Astrocyte (in vitro differentiated cells and primary cell): ENCODE measurements at regions not wholly inside any gene's neighbourhood (a gene's known extent, or its start where the extent isn't known, plus 50 kb on each side); places are given as distances from the start of the nearest gene placed in this dataset.

Experiments used
- EZH2 ChIP-seq: IDR thresholded peaks from 2 replicates; pipeline ENCODE4 v1.6.1; 2012; ENCODE audit warnings: mild to moderate bottlenecking, low read length, inconsistent platforms; ENCODE audit not compliant: insufficient read depth
- TF ChIP-seq, protein P1 (sequence below): IDR thresholded peaks from 2 replicates; pipeline ENCODE4 v1.5.1; 2011; ENCODE audit warnings: low read depth, mild to moderate bottlenecking, inconsistent platforms, low read length, moderate library complexity; ENCODE audit not compliant: insufficient read depth

DNA sequence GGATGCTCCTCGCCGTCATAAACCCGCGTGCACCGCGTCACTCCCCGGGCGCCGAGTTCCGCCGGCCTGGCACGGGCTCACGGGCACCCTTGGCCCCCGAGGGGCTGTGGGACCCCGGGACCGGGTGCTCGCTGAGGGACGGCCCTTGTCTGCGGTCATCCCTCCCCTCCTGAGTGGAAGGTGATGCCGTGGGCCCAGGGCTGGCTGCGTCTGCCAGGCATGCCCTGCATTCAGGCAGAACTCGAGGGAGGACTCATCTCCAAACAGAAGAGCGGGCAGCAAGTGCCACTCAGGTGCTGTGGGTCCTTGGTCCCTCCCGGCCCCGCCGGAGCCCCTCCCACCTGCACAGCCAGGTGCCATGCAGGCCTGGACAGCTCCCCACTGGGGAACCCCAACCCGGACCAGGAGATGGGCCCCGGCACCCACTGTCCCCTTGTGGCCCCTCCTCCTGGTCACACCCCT, 61.3 kb downstream of the UNCX start:
- TF ChIP-seq, protein P1, sequence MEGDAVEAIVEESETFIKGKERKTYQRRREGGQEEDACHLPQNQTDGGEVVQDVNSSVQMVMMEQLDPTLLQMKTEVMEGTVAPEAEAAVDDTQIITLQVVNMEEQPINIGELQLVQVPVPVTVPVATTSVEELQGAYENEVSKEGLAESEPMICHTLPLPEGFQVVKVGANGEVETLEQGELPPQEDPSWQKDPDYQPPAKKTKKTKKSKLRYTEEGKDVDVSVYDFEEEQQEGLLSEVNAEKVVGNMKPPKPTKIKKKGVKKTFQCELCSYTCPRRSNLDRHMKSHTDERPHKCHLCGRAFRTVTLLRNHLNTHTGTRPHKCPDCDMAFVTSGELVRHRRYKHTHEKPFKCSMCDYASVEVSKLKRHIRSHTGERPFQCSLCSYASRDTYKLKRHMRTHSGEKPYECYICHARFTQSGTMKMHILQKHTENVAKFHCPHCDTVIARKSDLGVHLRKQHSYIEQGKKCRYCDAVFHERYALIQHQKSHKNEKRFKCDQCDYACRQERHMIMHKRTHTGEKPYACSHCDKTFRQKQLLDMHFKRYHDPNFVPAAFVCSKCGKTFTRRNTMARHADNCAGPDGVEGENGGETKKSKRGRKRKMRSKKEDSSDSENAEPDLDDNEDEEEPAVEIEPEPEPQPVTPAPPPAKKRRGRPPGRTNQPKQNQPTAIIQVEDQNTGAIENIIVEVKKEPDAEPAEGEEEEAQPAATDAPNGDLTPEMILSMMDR: no peak
- no peak for TF ChIP-seq EZH2
